Nephron (organoid): ENCODE measurements at regions not wholly inside any gene's neighbourhood (a gene's known extent, or its start where the extent isn't known, plus 50 kb on each side); places are given as distances from the start of the nearest gene placed in this dataset.

Experiments used
- H3K27ac Mint-ChIP-seq, 3 experiments: 2 replicates each; pipeline ENCODE4 v1.8.0; 2020; ENCODE audit warnings: mixed read lengths in 3 of 3, mild to moderate bottlenecking in 2 of 3, moderate library complexity in 1 of 3
- H3K27me3 Mint-ChIP-seq: 2 replicates; pipeline ENCODE4 v1.8.0; 2021; ENCODE audit warnings: low read depth, mild to moderate bottlenecking, moderate library complexity, mixed read lengths
- H3K36me3 Mint-ChIP-seq: 2 replicates; pipeline ENCODE4 v1.8.0; 2020; ENCODE audit warnings: low read depth, mixed read lengths
- H3K4me1 Mint-ChIP-seq: 2 replicates; pipeline ENCODE4 v1.8.0; 2020; ENCODE audit warnings: mixed read lengths
- H3K4me3 Mint-ChIP-seq, 3 experiments: 2 replicates each; pipeline ENCODE4 v1.8.0; 2020; ENCODE audit warnings: mild to moderate bottlenecking in 3 of 3, mixed read lengths in 3 of 3, moderate library complexity in 2 of 3
- H3K9me3 Mint-ChIP-seq: 2 replicates; pipeline ENCODE4 v1.8.0; 2020; ENCODE audit warnings: mixed read lengths
- TF ChIP-seq, protein P1 (sequence below), 3 experiments: fragments of 200-600 bp; sonication (generic); IDR thresholded peaks; one replicate each; pipeline ENCODE4 v1.5.0; 2021; ENCODE audit warnings: antibody characterized with exemption in 3 of 3; ENCODE audit not compliant: unreplicated experiment in 3 of 3

DNA sequence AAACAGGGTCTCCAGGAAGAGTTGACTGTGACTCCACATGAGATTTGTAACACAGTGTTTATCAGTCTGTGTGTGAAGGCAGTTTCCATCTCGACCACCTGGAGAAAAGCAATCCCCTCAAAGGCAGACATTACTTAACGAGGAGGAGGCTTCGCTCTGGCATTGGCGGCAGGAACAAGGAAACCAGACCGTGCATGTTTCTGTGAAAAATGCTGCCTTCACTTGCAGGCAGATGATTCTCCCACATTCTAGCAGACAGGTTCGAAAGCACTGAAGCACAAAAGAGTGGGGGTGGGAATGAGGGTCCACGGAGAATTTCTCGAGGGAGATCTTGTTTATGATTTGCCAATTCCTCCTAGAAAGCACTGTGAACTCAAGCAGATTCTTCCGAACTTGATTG is 414.0 kb downstream of the SLC4A3 start:
- Mint-ChIP-seq H3K27me3 (peaks cover 3% of the 10 kb centered on the region), H3K9me3 (no peaks in the 10 kb centered on the region), H3K4me1 (peaks cover 25% of the 10 kb centered on the region), H3K4me3 (no peak overlapping the region), H3K27ac (no peak overlapping the region), H3K36me3 (no peaks in the 10 kb centered on the region)
- TF ChIP-seq, protein P1, sequence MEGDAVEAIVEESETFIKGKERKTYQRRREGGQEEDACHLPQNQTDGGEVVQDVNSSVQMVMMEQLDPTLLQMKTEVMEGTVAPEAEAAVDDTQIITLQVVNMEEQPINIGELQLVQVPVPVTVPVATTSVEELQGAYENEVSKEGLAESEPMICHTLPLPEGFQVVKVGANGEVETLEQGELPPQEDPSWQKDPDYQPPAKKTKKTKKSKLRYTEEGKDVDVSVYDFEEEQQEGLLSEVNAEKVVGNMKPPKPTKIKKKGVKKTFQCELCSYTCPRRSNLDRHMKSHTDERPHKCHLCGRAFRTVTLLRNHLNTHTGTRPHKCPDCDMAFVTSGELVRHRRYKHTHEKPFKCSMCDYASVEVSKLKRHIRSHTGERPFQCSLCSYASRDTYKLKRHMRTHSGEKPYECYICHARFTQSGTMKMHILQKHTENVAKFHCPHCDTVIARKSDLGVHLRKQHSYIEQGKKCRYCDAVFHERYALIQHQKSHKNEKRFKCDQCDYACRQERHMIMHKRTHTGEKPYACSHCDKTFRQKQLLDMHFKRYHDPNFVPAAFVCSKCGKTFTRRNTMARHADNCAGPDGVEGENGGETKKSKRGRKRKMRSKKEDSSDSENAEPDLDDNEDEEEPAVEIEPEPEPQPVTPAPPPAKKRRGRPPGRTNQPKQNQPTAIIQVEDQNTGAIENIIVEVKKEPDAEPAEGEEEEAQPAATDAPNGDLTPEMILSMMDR (IDR thresholded peaks at IDR 0.05; ENCODE audit: unreplicated experiment in 3 of 3): no peak

DNA sequence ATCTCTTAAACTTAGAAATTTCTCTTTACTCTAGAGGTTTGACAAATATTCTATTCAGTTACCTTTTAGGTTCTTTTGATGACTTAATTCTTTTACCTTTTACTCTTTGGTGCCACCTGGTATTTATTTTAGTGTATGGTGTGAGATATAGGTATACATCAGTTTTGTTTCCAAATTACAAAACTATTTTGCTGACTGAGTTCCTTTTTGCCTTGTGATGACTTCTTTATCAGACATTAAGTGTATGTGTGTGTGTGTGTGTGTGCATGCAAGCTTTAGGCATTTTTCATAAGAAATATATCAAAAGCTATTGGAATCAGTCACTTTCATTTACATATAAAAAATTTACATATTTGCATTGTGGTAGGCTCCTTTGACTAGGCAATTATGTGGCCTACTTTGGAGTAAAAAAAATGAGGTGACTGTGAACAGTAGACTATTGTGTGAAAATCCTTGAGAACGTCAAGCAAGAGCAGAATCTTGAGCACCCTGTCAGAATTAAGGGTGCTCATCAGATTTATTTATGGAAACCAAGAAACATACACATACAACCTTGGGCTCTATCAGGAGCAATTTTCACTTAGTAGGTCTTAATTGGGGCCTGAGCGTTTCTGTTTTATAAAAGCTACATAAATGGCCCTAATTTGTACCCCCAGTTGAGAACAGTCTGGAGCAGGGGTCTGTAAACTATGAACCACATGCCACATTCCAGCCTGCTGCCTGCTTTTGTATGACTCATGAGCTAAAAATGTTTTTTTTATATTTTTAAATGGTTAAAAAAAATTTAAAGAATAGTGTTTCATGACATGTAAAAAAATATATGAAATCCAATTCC is 415.9 kb downstream of the SLC4A3 start:
- H3K27ac Mint-ChIP-seq: no peak overlapping the region
- TF ChIP-seq, protein P1 (IDR thresholded peaks at IDR 0.05; ENCODE audit: unreplicated experiment in 3 of 3): no peak
- H3K4me3 Mint-ChIP-seq: no peak overlapping the region
- peaks cover 3% of the 10 kb centered on the region for H3K27me3 Mint-ChIP-seq
- H3K36me3 Mint-ChIP-seq: no peaks in the 10 kb centered on the region
- peaks cover 25% of the 10 kb centered on the region for H3K4me1 Mint-ChIP-seq
- no peaks in the 10 kb centered on the region for H3K9me3 Mint-ChIP-seq

DNA sequence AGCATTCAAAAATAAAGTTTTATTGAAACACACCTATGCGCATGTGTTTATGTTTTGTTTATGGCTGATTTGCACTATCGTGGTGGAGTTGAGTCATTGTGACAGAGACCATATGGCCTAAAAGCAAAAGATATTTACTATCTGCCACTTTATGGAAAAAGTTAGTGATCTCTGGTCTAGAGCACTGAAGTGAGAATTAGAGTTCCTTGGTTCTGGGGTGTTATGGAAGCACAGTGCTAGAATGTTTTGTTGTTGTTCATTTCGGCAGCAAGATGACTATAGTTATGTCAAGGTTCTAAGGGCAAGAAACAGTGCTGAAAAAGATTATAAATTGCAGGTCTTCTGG is 416.5 kb downstream of the SLC4A3 start:
- Mint-ChIP-seq H3K27ac (peak overlapping the region in 1 of 3 experiments; percentile 2), H3K4me1 (peaks cover 23% of the 10 kb centered on the region), H3K36me3 (no peaks in the 10 kb centered on the region), H3K9me3 (no peaks in the 10 kb centered on the region), H3K4me3 (no peak overlapping the region), H3K27me3 (peaks cover 3% of the 10 kb centered on the region)
- TF ChIP-seq, protein P1 (IDR thresholded peaks at IDR 0.05; ENCODE audit: unreplicated experiment in 3 of 3): no peak

DNA sequence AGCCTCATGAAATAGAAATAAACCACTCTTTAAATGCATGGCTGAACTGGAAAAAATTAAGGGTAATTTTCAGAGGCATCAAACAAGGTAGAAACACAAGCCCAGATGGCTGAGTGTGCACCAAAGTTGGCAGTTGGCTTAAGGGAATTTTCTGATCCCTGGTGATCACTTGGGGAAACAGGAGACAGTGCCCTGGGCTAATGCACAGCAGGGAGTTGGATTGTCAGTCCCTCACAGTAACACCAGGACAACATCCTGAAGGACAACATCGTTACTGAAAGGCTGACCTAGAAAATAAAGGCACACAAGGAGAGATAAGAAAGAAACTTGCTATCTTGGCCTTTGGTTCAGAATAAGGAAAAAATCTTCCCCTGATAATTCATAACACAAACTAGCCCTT is 417.0 kb downstream of the SLC4A3 start:
- peak overlapping the region in 1 of 3 experiments; percentile 2 for H3K27ac Mint-ChIP-seq
- no peak overlapping the region for H3K4me3 Mint-ChIP-seq
- H3K4me1 Mint-ChIP-seq: peaks cover 19% of the 10 kb centered on the region
- no peaks in the 10 kb centered on the region for H3K36me3 Mint-ChIP-seq
- no peaks in the 10 kb centered on the region for H3K9me3 Mint-ChIP-seq
- H3K27me3 Mint-ChIP-seq: peaks cover 3% of the 10 kb centered on the region
- TF ChIP-seq, protein P1 (IDR thresholded peaks at IDR 0.05; ENCODE audit: unreplicated experiment in 3 of 3): no peak

DNA sequence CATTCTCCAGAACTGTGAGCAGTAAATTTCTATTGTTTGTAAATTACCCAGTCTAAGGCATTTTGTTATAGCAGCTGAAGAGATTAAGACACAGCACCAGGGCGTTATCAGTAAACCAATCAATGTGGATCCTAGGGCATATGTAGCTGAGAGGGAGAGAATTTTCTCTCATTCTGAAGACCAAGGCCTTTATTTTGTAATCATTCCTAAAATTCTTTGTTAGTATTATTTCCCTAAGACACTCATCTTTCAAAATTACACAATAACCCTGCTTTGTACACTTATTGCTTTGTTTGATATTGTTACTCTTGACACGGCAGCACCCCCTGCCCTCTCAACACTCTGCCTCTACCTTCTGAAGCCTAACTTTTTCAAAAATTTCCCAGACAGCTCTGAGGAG is 419.1 kb downstream of the SLC4A3 start:
- peaks cover 7% of the 10 kb centered on the region for H3K4me1 Mint-ChIP-seq
- H3K27ac Mint-ChIP-seq: no peak overlapping the region
- TF ChIP-seq, protein P1 (IDR thresholded peaks at IDR 0.05; ENCODE audit: unreplicated experiment in 3 of 3): no peak
- no peak overlapping the region for H3K4me3 Mint-ChIP-seq
- H3K9me3 Mint-ChIP-seq: no peaks in the 10 kb centered on the region
- H3K27me3 Mint-ChIP-seq: peaks cover 3% of the 10 kb centered on the region
- H3K36me3 Mint-ChIP-seq: no peaks in the 10 kb centered on the region

DNA sequence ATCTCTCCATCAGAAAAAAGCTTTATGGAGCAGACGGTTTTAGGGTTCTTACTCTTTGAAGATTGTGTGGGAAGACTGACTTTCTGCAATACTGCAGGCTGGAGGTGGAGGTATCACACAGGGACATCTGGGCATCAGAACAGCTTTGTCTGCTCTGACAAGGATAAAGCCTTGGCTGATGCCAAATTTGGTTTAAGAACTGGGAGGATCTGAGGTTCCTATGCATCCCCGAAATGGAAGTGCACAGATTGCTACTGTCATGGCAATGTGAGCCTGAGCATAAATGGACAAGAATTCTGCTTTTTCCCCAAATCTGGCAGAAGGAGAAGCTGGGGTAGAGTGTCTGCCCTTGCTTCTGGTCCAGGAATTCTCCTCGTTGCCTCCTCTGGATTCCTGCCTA is 424.3 kb downstream of the SLC4A3 start:
- TF ChIP-seq, protein P1 (IDR thresholded peaks at IDR 0.05; ENCODE audit: unreplicated experiment in 3 of 3): no peak
- Mint-ChIP-seq H3K27me3 (no peaks in the 10 kb centered on the region), H3K4me1 (no peaks in the 10 kb centered on the region), H3K9me3 (peaks cover 10% of the 10 kb centered on the region), H3K27ac (no peak overlapping the region), H3K36me3 (peaks cover 3% of the 10 kb centered on the region), H3K4me3 (no peak overlapping the region)
